ENCODE measurements at regions not wholly inside any gene's neighbourhood (a gene's known extent, or its start where the extent isn't known, plus 50 kb on each side); places are given as distances from the start of the nearest gene placed in this dataset.

DNA sequence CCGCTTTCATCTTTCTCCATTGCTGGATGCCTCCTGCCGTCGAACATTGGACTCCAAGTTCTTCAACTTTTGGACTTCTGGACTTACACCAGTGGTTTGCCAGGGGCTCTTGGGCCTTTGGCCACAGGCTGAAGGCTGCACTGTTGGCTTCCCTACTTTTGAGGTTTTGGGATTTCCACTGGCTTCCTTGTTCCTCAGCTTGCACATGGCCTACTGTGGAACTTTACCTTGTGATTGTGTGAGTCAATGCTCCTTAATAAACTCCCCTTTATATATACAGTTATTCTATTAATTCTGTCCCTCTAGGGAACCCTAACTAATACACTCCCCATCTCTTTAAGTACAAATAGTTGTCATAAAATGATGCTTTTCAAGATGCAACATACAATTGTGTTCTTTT lies 595.3 kb downstream of the ARAP2 start:
- Histone ChIP-seq H3K4me1 (ENCODE audit: insufficient read depth, low read length, poor library complexity, severe bottlenecking) (no peaks in the 10 kb centered on the region), H3K27me3 (ENCODE audit: insufficient read depth, low read length, poor library complexity, severe bottlenecking) (no peaks in the 10 kb centered on the region), H4K20me1 (ENCODE audit: insufficient read depth, low read length, poor library complexity, severe bottlenecking) (no peaks in the 10 kb centered on the region), H3K36me3 (ENCODE audit: insufficient read depth, low read length) (no peaks in the 10 kb centered on the region), H3K4me3 (ENCODE audit: low read length, poor library complexity, severe bottlenecking) (no peak overlapping the region), H3K9ac (ENCODE audit: low read depth, low read length, poor library complexity, severe bottlenecking) (no peak overlapping the region), H2AFZ (ENCODE audit: low read length) (no peak overlapping the region), H3K4me2 (ENCODE audit: low read depth, low read length, poor library complexity, severe bottlenecking) (no peak overlapping the region), H3K9me2 (replicated peaks; ENCODE audit: low read depth, low read length) (no peaks in the 10 kb centered on the region), H3K79me2 (ENCODE audit: insufficient read depth, low read length) (no peaks in the 10 kb centered on the region), H3F3A (ENCODE audit: low read depth) (no peaks in the 10 kb centered on the region), H3K9me3 (ENCODE audit: insufficient read depth, low read depth, low read length) (no peaks in the 10 kb centered on the region)
- TF ChIP-seq, protein P1, sequence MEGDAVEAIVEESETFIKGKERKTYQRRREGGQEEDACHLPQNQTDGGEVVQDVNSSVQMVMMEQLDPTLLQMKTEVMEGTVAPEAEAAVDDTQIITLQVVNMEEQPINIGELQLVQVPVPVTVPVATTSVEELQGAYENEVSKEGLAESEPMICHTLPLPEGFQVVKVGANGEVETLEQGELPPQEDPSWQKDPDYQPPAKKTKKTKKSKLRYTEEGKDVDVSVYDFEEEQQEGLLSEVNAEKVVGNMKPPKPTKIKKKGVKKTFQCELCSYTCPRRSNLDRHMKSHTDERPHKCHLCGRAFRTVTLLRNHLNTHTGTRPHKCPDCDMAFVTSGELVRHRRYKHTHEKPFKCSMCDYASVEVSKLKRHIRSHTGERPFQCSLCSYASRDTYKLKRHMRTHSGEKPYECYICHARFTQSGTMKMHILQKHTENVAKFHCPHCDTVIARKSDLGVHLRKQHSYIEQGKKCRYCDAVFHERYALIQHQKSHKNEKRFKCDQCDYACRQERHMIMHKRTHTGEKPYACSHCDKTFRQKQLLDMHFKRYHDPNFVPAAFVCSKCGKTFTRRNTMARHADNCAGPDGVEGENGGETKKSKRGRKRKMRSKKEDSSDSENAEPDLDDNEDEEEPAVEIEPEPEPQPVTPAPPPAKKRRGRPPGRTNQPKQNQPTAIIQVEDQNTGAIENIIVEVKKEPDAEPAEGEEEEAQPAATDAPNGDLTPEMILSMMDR (conservative IDR thresholded peaks at IDR 0.05; ENCODE audit: low read length) = no peak
- TF ChIP-seq EZH2phosphoT487 (IDR thresholded peaks at IDR 0.05; ENCODE audit: borderline replicate concordance) = no peak

DNA sequence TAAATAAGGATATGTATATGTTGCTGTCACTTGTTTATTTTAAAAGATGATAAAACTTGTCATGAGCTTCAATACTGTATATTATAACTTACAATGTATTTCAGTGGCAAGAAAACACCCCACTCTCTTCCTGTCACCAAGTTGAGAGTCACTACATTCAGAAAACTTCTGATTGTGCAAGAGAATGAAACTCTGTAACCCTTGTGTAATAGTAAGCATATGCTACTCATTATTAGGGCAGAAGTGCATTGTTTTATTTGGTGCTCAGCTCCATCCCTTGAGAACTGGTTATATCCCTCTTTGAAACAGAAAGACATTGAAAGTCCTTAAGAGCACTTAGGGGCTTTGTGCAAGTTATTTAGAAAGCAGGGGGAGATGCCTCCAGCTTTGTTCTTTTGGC lies 594.5 kb downstream of the ARAP2 start:
- TF ChIP-seq, protein P1 (conservative IDR thresholded peaks at IDR 0.05; ENCODE audit: low read length) = no peak
- no peak for TF ChIP-seq EZH2phosphoT487 (IDR thresholded peaks at IDR 0.05; ENCODE audit: borderline replicate concordance)
- Histone ChIP-seq H2AFZ (ENCODE audit: low read length) (no peak overlapping the region), H3K4me2 (ENCODE audit: low read depth, low read length, poor library complexity, severe bottlenecking) (no peak overlapping the region), H3K27me3 (ENCODE audit: insufficient read depth, low read length, poor library complexity, severe bottlenecking) (no peaks in the 10 kb centered on the region), H3K4me1 (ENCODE audit: insufficient read depth, low read length, poor library complexity, severe bottlenecking) (no peaks in the 10 kb centered on the region), H3K4me3 (ENCODE audit: low read length, poor library complexity, severe bottlenecking) (no peak overlapping the region), H3K9ac (ENCODE audit: low read depth, low read length, poor library complexity, severe bottlenecking) (no peak overlapping the region), H3K36me3 (ENCODE audit: insufficient read depth, low read length) (no peaks in the 10 kb centered on the region), H4K20me1 (ENCODE audit: insufficient read depth, low read length, poor library complexity, severe bottlenecking) (no peaks in the 10 kb centered on the region), H3K9me3 (ENCODE audit: insufficient read depth, low read depth, low read length) (no peaks in the 10 kb centered on the region), H3K9me2 (replicated peaks; ENCODE audit: low read depth, low read length) (no peaks in the 10 kb centered on the region), H3K79me2 (ENCODE audit: insufficient read depth, low read length) (no peaks in the 10 kb centered on the region), H3F3A (ENCODE audit: low read depth) (no peaks in the 10 kb centered on the region)

DNA sequence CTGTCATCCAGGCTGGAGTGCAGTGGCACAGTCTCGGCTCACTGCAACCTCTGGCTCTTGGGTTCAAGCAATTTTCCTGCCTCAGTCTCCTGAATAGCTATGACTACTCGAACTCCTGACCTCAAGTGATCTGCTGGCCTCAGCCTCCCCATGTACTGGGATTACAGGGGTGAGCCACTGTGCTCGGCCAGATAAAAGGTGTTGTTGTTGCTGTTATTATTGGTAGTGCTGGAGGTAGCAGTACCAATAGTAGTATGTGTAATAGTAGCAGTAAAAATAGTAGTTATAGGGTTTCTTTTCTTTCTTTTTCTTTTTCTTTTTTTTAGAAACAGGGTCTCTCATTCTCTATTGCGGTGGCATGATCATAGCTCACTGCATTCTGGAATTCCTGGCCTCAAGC lies 592.1 kb downstream of the ARAP2 start:
- Histone ChIP-seq H3K4me2 (ENCODE audit: low read depth, low read length, poor library complexity, severe bottlenecking) (no peak overlapping the region), H3F3A (ENCODE audit: low read depth) (no peaks in the 10 kb centered on the region), H3K4me1 (ENCODE audit: insufficient read depth, low read length, poor library complexity, severe bottlenecking) (no peaks in the 10 kb centered on the region), H3K36me3 (ENCODE audit: insufficient read depth, low read length) (no peaks in the 10 kb centered on the region), H4K20me1 (ENCODE audit: insufficient read depth, low read length, poor library complexity, severe bottlenecking) (no peaks in the 10 kb centered on the region), H3K9me2 (replicated peaks; ENCODE audit: low read depth, low read length) (no peaks in the 10 kb centered on the region), H3K4me3 (ENCODE audit: low read length, poor library complexity, severe bottlenecking) (no peak overlapping the region), H2AFZ (ENCODE audit: low read length) (no peak overlapping the region), H3K9me3 (ENCODE audit: insufficient read depth, low read depth, low read length) (no peaks in the 10 kb centered on the region), H3K9ac (ENCODE audit: low read depth, low read length, poor library complexity, severe bottlenecking) (no peak overlapping the region), H3K79me2 (ENCODE audit: insufficient read depth, low read length) (no peaks in the 10 kb centered on the region), H3K27me3 (ENCODE audit: insufficient read depth, low read length, poor library complexity, severe bottlenecking) (no peaks in the 10 kb centered on the region)
- no peak for TF ChIP-seq EZH2phosphoT487 (IDR thresholded peaks at IDR 0.05; ENCODE audit: borderline replicate concordance)
- TF ChIP-seq, protein P1 (conservative IDR thresholded peaks at IDR 0.05; ENCODE audit: low read length) = no peak

Measured in Loucy (cell line).